HEK293 (cell line): ENCODE measurements at regions not wholly inside any gene's neighbourhood (a gene's known extent, or its start where the extent isn't known, plus 50 kb on each side); places are given as distances from the start of the nearest gene placed in this dataset.

Source experiments
- ELK4 ChIP-seq: IDR thresholded peaks from 2 replicates; pipeline ENCODE4 v1.6.1; 2011; ENCODE audit warnings: mild to moderate bottlenecking, low read depth, low read length, borderline replicate concordance
- FEZF1 ChIP-seq: fragments of 450-650 bp; formaldehyde crosslinking; IDR thresholded peaks from 2 replicates; pipeline ENCODE4 v1.5.1; 2016; ENCODE audit warnings: missing biosample characterization, missing genetic modification characterization
- GLI4 ChIP-seq: fragments of 450-650 bp; formaldehyde crosslinking; IDR thresholded peaks from 2 replicates; pipeline ENCODE4 v1.5.1; 2016; ENCODE audit warnings: missing biosample characterization, missing genetic modification characterization
- GLIS1 ChIP-seq: fragments of 450-650 bp; formaldehyde crosslinking; IDR thresholded peaks from 2 replicates; pipeline ENCODE4 v1.5.1; 2016; ENCODE audit warnings: missing biosample characterization, missing genetic modification characterization
- MZF1 ChIP-seq: fragments of 450-650 bp; formaldehyde crosslinking; IDR thresholded peaks from 2 replicates; pipeline ENCODE4 v1.5.1; 2017; ENCODE audit warnings: missing biosample characterization, missing genetic modification characterization, borderline replicate concordance
- PRDM6 ChIP-seq: fragments of 450-650 bp; formaldehyde crosslinking; IDR thresholded peaks from 2 replicates; pipeline ENCODE4 v1.5.1; 2017; ENCODE audit warnings: missing biosample characterization, missing genetic modification characterization
- SALL2 ChIP-seq: fragments of 450-650 bp; formaldehyde crosslinking; IDR thresholded peaks from 2 replicates; pipeline ENCODE4 v1.5.0; 2017; ENCODE audit warnings: missing biosample characterization, mild to moderate bottlenecking, missing genetic modification characterization, borderline replicate concordance
- SP3 ChIP-seq: fragments of 450-650 bp; formaldehyde crosslinking; IDR thresholded peaks from 2 replicates; pipeline ENCODE4 v1.5.1; 2016; ENCODE audit warnings: missing biosample characterization, missing genetic modification characterization
- TRIM28 ChIP-seq: IDR thresholded peaks from 2 replicates; pipeline ENCODE4 v1.6.1; 2011; ENCODE audit warnings: low read length, control low read depth, borderline replicate concordance
- ZBTB20 ChIP-seq: fragments of 450-650 bp; formaldehyde crosslinking; IDR thresholded peaks from 2 replicates; pipeline ENCODE4 v1.5.1; 2016; ENCODE audit warnings: missing biosample characterization, missing genetic modification characterization
- ZBTB8A ChIP-seq: fragments of 450-650 bp; formaldehyde crosslinking; IDR thresholded peaks from 2 replicates; pipeline ENCODE4 v1.5.1; 2016; ENCODE audit warnings: missing biosample characterization, missing genetic modification characterization
- ZIC2 ChIP-seq: fragments of 450-650 bp; formaldehyde crosslinking; IDR thresholded peaks from 2 replicates; pipeline ENCODE4 v1.5.1; 2016; ENCODE audit warnings: missing biosample characterization, missing genetic modification characterization
- ZNF18 ChIP-seq: fragments of 450-650 bp; formaldehyde crosslinking; IDR thresholded peaks from 2 replicates; pipeline ENCODE4 v1.5.1; 2016; ENCODE audit warnings: missing biosample characterization, missing genetic modification characterization
- ZNF184 ChIP-seq: fragments of 450-650 bp; IDR thresholded peaks from 2 replicates; pipeline ENCODE4 v1.5.1; 2018; ENCODE audit warnings: missing biosample characterization, mild to moderate bottlenecking, missing genetic modification characterization
- ZNF26 ChIP-seq: fragments of 450-650 bp; formaldehyde crosslinking; IDR thresholded peaks from 2 replicates; pipeline ENCODE4 v1.5.1; 2016; ENCODE audit warnings: missing biosample characterization, missing genetic modification characterization
- ZNF37A ChIP-seq: fragments of 450-650 bp; IDR thresholded peaks from 2 replicates; pipeline ENCODE4 v1.5.1; 2018; ENCODE audit warnings: missing biosample characterization, missing genetic modification characterization
- ZNF433 ChIP-seq: fragments of 450-650 bp; formaldehyde crosslinking; IDR thresholded peaks from 2 replicates; pipeline ENCODE4 v1.5.1; 2016; ENCODE audit warnings: missing biosample characterization, missing genetic modification characterization, low read depth
- ZNF549 ChIP-seq: fragments of 450-650 bp; IDR thresholded peaks from 2 replicates; pipeline ENCODE4 v1.5.1; 2018; ENCODE audit warnings: missing biosample characterization, missing genetic modification characterization, mild to moderate bottlenecking, inconsistent platforms, moderate library complexity
- ZNF558 ChIP-seq: fragments of 450-650 bp; formaldehyde crosslinking; IDR thresholded peaks from 2 replicates; pipeline ENCODE4 v1.5.1; 2016; ENCODE audit warnings: missing biosample characterization, missing genetic modification characterization
- ZNF580 ChIP-seq: fragments of 450-650 bp; formaldehyde crosslinking; IDR thresholded peaks from 2 replicates; pipeline ENCODE4 v1.5.1; 2016; ENCODE audit warnings: missing biosample characterization, missing genetic modification characterization
- ZNF585B ChIP-seq: fragments of 450-650 bp; formaldehyde crosslinking; IDR thresholded peaks from 2 replicates; pipeline ENCODE4 v1.5.1; 2016; ENCODE audit warnings: missing biosample characterization, missing genetic modification characterization
- ZNF600 ChIP-seq: fragments of 450-650 bp; formaldehyde crosslinking; IDR thresholded peaks from 2 replicates; pipeline ENCODE4 v1.5.1; 2016; ENCODE audit warnings: missing biosample characterization, missing genetic modification characterization
- ZNF621 ChIP-seq: fragments of 450-650 bp; formaldehyde crosslinking; IDR thresholded peaks from 2 replicates; pipeline ENCODE4 v1.5.1; 2017; ENCODE audit warnings: missing biosample characterization, missing genetic modification characterization
- ZNF677 ChIP-seq: fragments of 450-650 bp; IDR thresholded peaks from 2 replicates; pipeline ENCODE4 v1.5.0; 2018; ENCODE audit warnings: missing biosample characterization, mild to moderate bottlenecking, missing genetic modification characterization, moderate library complexity
- ZNF776 ChIP-seq: fragments of 450-650 bp; formaldehyde crosslinking; IDR thresholded peaks from 2 replicates; pipeline ENCODE4 v1.5.0; 2017; ENCODE audit warnings: missing biosample characterization, missing genetic modification characterization, borderline replicate concordance
- ZNF777 ChIP-seq: fragments of 450-650 bp; formaldehyde crosslinking; IDR thresholded peaks from 2 replicates; pipeline ENCODE4 v1.5.1; 2017; ENCODE audit warnings: missing biosample characterization, missing genetic modification characterization, borderline replicate concordance
- ZSCAN5A ChIP-seq: fragments of 450-650 bp; formaldehyde crosslinking; IDR thresholded peaks from 2 replicates; pipeline ENCODE4 v1.5.1; 2016; ENCODE audit warnings: missing biosample characterization, missing genetic modification characterization

- TF ChIP-seq PRDM6 (tag by site-specific recombination) (peak; percentile 84), ZNF677 (tag by site-specific recombination) (0 out of 2 replicates have a peak, but pooled peaks have one; percentile 40), TRIM28 (no peak), SALL2 (no peak), SP3 (tag by site-specific recombination) (no peak), ELK4 (no peak), ZNF777 (no peak), GLI4 (tag by site-specific recombination) (no peak), ZNF433 (tag by site-specific recombination) (no peak), ZNF549 (tag by site-specific recombination) (no peak), ZNF184 (tag by site-specific recombination) (no peak), ZNF558 (tag by site-specific recombination) (no peak), ZBTB8A (tag by site-specific recombination) (0 out of 2 replicates have a peak, but pooled peaks have one; percentile 15), ZNF37A (tag by site-specific recombination) (no peak), ZIC2 (peak; percentile 22; the same call in 1 of the 2 replicates), ZNF776 (tag by site-specific recombination) (no peak), ZNF621 (no peak), ZNF600 (tag by site-specific recombination) (peak; percentile 49; the same call in 1 of the 2 replicates), ZNF26 (tag by site-specific recombination) (no peak), MZF1 (no peak), ZBTB20 (tag by site-specific recombination) (no peak), ZNF18 (no peak), GLIS1 (tag by site-specific recombination) (peak; percentile 98), ZSCAN5A (tag by site-specific recombination) (no peak), ZNF585B (tag by site-specific recombination) (no peak), ZNF580 (no peak), FEZF1 (peak; percentile 91)
Observed at GRCh38 chr10:44463511-44464121, 78.7 kb upstream of the CXCL12 start (continued).
